Liver (tissue), 3 donors: ENCODE measurements at regions not wholly inside any gene's neighbourhood (a gene's known extent, or its start where the extent isn't known, plus 50 kb on each side); places are given as distances from the start of the nearest gene placed in this dataset.

Experiments
- CTCF ChIP-seq: fragments of 150-350 bp; IDR thresholded peaks from 2 replicates; pipeline ENCODE4 v1.5.1; 2017; ENCODE audit warnings: improper control_type of control experiment, low read depth, low read length; ENCODE audit not compliant: missing input control
- EGR1 ChIP-seq, 2 donors: IDR thresholded peaks; 2 replicates each; pipeline ENCODE4 v1.6.1; 2016 to 2018; ENCODE audit warnings: antibody characterized with exemption in 2 of 2, low read depth in 2 of 2
- FOXA2 ChIP-seq: IDR thresholded peaks from 2 replicates; pipeline ENCODE4 v1.6.1; 2016; ENCODE audit warnings: antibody characterized with exemption
- JUND ChIP-seq, 2 donors: IDR thresholded peaks; 2 replicates each; pipeline ENCODE4 v1.6.1; 2016; ENCODE audit warnings: antibody characterized with exemption in 2 of 2
- MAX ChIP-seq: IDR thresholded peaks from 2 replicates; pipeline ENCODE4 v1.6.1; 2016; ENCODE audit warnings: antibody characterized with exemption
- NR2F2 ChIP-seq: IDR thresholded peaks from 2 replicates; pipeline ENCODE4 v1.6.1; 2016; ENCODE audit warnings: antibody characterized with exemption
- RAD21 ChIP-seq, 2 donors: IDR thresholded peaks; 2 replicates each; pipeline ENCODE4 v1.6.1; 2016; ENCODE audit warnings: antibody characterized with exemption in 2 of 2, mild to moderate bottlenecking in 2 of 2
- REST ChIP-seq: IDR thresholded peaks from 2 replicates; pipeline ENCODE4 v1.6.1; 2016; ENCODE audit warnings: antibody characterized with exemption, mild to moderate bottlenecking
- RXRA ChIP-seq, 2 donors: IDR thresholded peaks; 2 replicates each; pipeline ENCODE4 v1.6.1; 2017 to 2018; ENCODE audit warnings: antibody characterized with exemption in 2 of 2, mild to moderate bottlenecking in 1 of 2
- ZBTB33 ChIP-seq: IDR thresholded peaks from 2 replicates; pipeline ENCODE4 v1.6.1; 2016; ENCODE audit warnings: antibody characterized with exemption
- TF ChIP-seq, protein P1 (sequence below): IDR thresholded peaks from 2 replicates; pipeline ENCODE4 v1.6.1; 2016; ENCODE audit warnings: antibody characterized with exemption
- donor health status: healthy.
- donor health status: healthy.

DNA sequence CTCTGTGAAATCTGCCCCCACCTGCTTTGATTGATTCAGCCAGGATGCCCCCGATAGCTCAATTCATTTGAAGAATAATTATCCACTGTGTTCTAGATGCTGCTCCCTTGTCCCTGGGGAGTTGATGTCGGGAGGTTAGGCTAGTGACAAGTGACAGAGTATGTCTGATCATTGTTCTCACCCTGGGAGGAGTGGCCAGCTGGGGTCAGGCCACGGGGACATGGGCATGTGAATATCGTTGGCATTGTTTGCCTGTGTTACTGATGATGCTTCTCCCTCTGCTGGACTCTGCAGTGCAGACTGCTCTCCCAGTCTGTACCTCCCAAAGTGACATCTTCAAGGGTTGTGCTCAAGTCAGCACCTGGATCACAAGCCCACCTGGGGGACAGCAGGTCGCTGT, 89.9 kb upstream of the C16orf82 start:
- no peak for TF ChIP-seq CTCF
- TF ChIP-seq RXRA (IDR thresholded peaks at IDR 0.05), result no peak
- TF ChIP-seq NR2F2, result no peak
- TF ChIP-seq ZBTB33, result no peak
- TF ChIP-seq JUND (IDR thresholded peaks at IDR 0.05), result no peak
- no peak for TF ChIP-seq REST
- TF ChIP-seq, protein P1, sequence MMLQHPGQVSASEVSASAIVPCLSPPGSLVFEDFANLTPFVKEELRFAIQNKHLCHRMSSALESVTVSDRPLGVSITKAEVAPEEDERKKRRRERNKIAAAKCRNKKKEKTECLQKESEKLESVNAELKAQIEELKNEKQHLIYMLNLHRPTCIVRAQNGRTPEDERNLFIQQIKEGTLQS, result no peak
- no peak for TF ChIP-seq FOXA2
- TF ChIP-seq MAX, result no peak
- TF ChIP-seq RAD21 (IDR thresholded peaks at IDR 0.05), result no peak
- no peak for TF ChIP-seq EGR1 (IDR thresholded peaks at IDR 0.05; ENCODE audit: low read depth in 2 of 2)
